Small intestine (tissue), 7 donors: ENCODE measurements at regions not wholly inside any gene's neighbourhood (a gene's known extent, or its start where the extent isn't known, plus 50 kb on each side); places are given as distances from the start of the nearest gene placed in this dataset.
"Not testable (repeated sequence)": the region's sequence is repeated elsewhere in the genome, so short reads cannot be mapped to it uniquely, and the experiment has no call there.

Experiments
- DNase-seq, 2 donors: peaks; one replicate each; pipeline versions ENCODE4 v3.0.0 to v3.0.0-alpha.2; 2013
- FAIRE-seq: peaks from 2 replicates; lab custom pipeline; 2012; peaks lifted over from hg19 to GRCh38; lab: Jason Lieb, UNC
- H3K27ac ChIP-seq, 3 donors: one replicate each; pipeline ENCODE4 v1.5.1; 2013; ENCODE audit warnings: low read length in 2 of 3, mild to moderate bottlenecking in 2 of 3, control low read depth in 1 of 3, inconsistent platforms in 1 of 3, low read depth in 1 of 3, moderate library complexity in 1 of 3
- H3K27me3 ChIP-seq, 3 donors: one replicate each; pipeline ENCODE4 v1.6.1; 2013; ENCODE audit warnings: low read length in 3 of 3, inconsistent platforms in 1 of 3; ENCODE audit not compliant: control insufficient read depth in 3 of 3, insufficient read depth in 3 of 3
- H3K36me3 ChIP-seq, 3 donors: one replicate each; pipeline ENCODE4 v1.6.1; 2013; ENCODE audit warnings: low read length in 3 of 3, inconsistent platforms in 1 of 3, low read depth in 1 of 3, mild to moderate bottlenecking in 1 of 3, moderate library complexity in 1 of 3; ENCODE audit not compliant: control insufficient read depth in 3 of 3, insufficient read depth in 2 of 3
- H3K4me1 ChIP-seq, 3 donors: one replicate each; pipeline ENCODE4 v1.6.1; 2013; ENCODE audit warnings: low read length in 2 of 3, inconsistent platforms in 1 of 3, low read depth in 1 of 3, mild to moderate bottlenecking in 1 of 3, moderate library complexity in 1 of 3; ENCODE audit not compliant: control insufficient read depth in 3 of 3, insufficient read depth in 2 of 3
- H3K4me3 ChIP-seq, 3 donors: one replicate each; pipeline ENCODE4 v1.5.1; 2013; ENCODE audit warnings: low read length in 3 of 3, control low read depth in 1 of 3, inconsistent platforms in 1 of 3, low read depth in 1 of 3, mild to moderate bottlenecking in 1 of 3, moderate library complexity in 1 of 3
- H3K9me3 ChIP-seq, 2 donors: one replicate each; pipeline ENCODE4 v1.6.1; 2013; ENCODE audit warnings: low read depth in 1 of 2, low read length in 1 of 2; ENCODE audit not compliant: control insufficient read depth in 2 of 2, insufficient read depth in 1 of 2
- WGBS, 3 donors: extraction: QIAGEN DNeasy Blood & Tissue Kit; methylation state at CpG; one replicate each; pipeline ENCODE4 v1.1.7; 2013; 5-methylcytosine and 5-hydroxymethylcytosine counted together
- donor health status: healthy with polysubstance abuse.
- donor health status: control.
- donor health status: control.
- donor health status: Bipolar disorder and iron deficiency.
- donor health status: healthy.

DNA sequence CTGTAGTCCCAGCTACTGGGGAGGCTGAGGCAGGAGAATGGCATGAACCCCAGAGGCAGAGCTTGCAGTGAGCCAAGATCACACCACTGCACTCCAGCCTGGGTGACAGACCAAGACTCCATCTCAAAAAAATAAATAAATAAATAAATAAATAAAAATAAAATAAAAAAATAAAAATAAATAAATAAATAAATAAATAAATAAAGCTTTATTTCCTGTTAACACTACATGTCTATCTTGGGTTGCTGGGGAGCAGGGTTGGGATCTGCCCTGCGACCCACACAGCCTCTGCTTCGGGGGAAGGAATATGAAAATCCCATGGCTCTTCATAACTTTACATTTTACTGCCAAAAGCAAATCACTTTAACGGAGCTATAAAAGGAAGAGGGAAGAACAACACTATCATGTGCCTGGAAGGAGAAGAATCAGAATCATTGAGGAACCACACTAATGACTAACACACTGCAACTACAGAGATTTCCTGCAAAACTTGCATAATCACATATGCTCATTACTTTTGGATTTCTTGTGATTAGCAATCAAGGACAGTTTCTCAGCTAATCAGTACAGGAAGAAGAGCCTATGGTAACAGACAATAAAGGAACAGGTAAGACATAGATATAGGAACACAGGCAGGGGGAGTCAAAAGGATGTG, 72.8 kb upstream of the CD55 start:
- FAIRE-seq (no peak), DNase-seq (no peak)
- H3K27ac ChIP-seq = no peak overlapping the region
- H3K4me1 ChIP-seq = no peaks in the 10 kb centered on the region
- H3K4me3 ChIP-seq = no peak overlapping the region
- 53 to 59% (median 55%) methylated on average over 3 of the region's 3 CpGs for WGBS, 3 donors
- H3K36me3 ChIP-seq = no peaks in the 10 kb centered on the region
- no peaks in the 10 kb centered on the region for H3K27me3 ChIP-seq
- H3K9me3 ChIP-seq = no peaks in the 10 kb centered on the region

GRCh38 chr1:207250431-207250830, 71.0 kb upstream of the CD55 start:
- H3K4me3 ChIP-seq = no peak overlapping the region

GRCh38 chr1:207251066-207251465, 70.4 kb upstream of the CD55 start:
- Histone ChIP-seq H3K4me1 (no peaks in the 10 kb centered on the region), H3K27ac (no peak overlapping the region), H3K27me3 (no peaks in the 10 kb centered on the region), H3K9me3 (peaks cover 0 to 13% of the 10 kb centered on the region in 2 donors), H3K4me3 (no peak overlapping the region), H3K36me3 (no peaks in the 10 kb centered on the region)
- FAIRE-seq = no peak
- 93 to 100% (median 98%) methylated on average over 1 of the region's 1 CpG for WGBS, 3 donors
- DNase-seq = no peak

More at GRCh38 chr1:207250431-207250830, 71.0 kb upstream of the CD55 start:
- Histone ChIP-seq H3K9me3 (peaks cover 0 to 9% of the 10 kb centered on the region in 2 donors), H3K27ac (no peak overlapping the region), H3K36me3 (no peaks in the 10 kb centered on the region), H3K27me3 (no peaks in the 10 kb centered on the region), H3K4me1 (no peaks in the 10 kb centered on the region)
- FAIRE-seq (no peak), DNase-seq (no peak)

DNA sequence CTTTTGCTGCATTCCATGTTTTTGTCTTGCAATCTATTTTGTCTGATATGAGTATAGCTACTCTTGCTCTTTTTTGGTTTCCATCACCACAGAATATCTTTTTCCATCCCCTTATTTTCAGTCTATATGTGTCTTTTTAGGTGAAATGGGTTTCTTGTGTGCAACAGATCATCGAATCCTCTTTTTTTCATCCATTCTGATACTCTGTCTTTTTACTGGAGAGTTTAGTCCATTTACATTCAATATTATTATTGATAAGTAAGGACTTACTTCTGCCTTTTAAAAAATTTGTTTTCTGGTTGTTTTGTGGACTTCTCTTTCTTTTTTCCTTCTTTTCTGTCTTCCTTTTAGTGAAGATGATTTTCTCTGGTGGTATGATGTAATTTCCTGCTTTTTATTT, 64.6 kb upstream of the CD55 start:
- DNase-seq (no peak), FAIRE-seq (no peak)
- Histone ChIP-seq H3K4me1 (peaks cover 0 to 3% (median 0%) of the 10 kb centered on the region in 3 donors), H3K27me3 (no peaks in the 10 kb centered on the region), H3K27ac (no peak overlapping the region), H3K36me3 (no peaks in the 10 kb centered on the region), H3K9me3 (peaks cover 0 to 13% of the 10 kb centered on the region in 2 donors), H3K4me3 (no peak overlapping the region)
- WGBS, 3 donors = 89 to 98% (median 95%) methylated on average over 1 of the region's 1 CpG

- H3K27ac ChIP-seq = no peak overlapping the region
- DNase-seq (peak; percentile 70 to 80), FAIRE-seq (no peak)
- H3K27me3 ChIP-seq = no peaks in the 10 kb centered on the region
- H3K9me3 ChIP-seq = peaks cover 0 to 12% of the 10 kb centered on the region in 2 donors
- peaks cover 0 to 3% (median 0%) of the 10 kb centered on the region in 3 donors for H3K4me1 ChIP-seq
- H3K4me3 ChIP-seq = no peak overlapping the region
- no peaks in the 10 kb centered on the region for H3K36me3 ChIP-seq
Observed at GRCh38 chr1:207259391-207259790, 62.1 kb upstream of the CD55 start.

- Histone ChIP-seq H3K27me3 (no peaks in the 10 kb centered on the region), H3K9me3 (no peaks in the 10 kb centered on the region), H3K4me3 (no peak overlapping the region), H3K4me1 (peaks cover 0 to 3% (median 0%) of the 10 kb centered on the region in 3 donors), H3K36me3 (no peaks in the 10 kb centered on the region), H3K27ac (no peak overlapping the region)
- FAIRE-seq = peak; percentile 10
- no peak for DNase-seq
Observed at GRCh38 chr1:207261971-207262370, 59.5 kb upstream of the CD55 start.

- not testable (repeated sequence) for H3K9me3 ChIP-seq, H3K27ac ChIP-seq, H3K4me1 ChIP-seq, H3K36me3 ChIP-seq, H3K4me3 ChIP-seq, FAIRE-seq, H3K27me3 ChIP-seq, DNase-seq
- 93 to 96% (median 96%) methylated on average over 3 of the region's 3 CpGs for WGBS, 3 donors
Observed at GRCh38 chr1:207262891-207263290, 58.6 kb upstream of the CD55 start.

- DNase-seq (peak; percentile 23 to 39), FAIRE-seq (no peak)
- 43 to 69% (median 63%) methylated on average over 3 of the region's 3 CpGs for WGBS, 3 donors
- Histone ChIP-seq H3K27me3 (no peaks in the 10 kb centered on the region), H3K27ac (no peak overlapping the region), H3K9me3 (no peaks in the 10 kb centered on the region), H3K4me1 (no peaks in the 10 kb centered on the region), H3K4me3 (no peak overlapping the region), H3K36me3 (no peaks in the 10 kb centered on the region)
Observed at GRCh38 chr1:207264663-207265252, 56.7 kb upstream of the CD55 start.

DNA sequence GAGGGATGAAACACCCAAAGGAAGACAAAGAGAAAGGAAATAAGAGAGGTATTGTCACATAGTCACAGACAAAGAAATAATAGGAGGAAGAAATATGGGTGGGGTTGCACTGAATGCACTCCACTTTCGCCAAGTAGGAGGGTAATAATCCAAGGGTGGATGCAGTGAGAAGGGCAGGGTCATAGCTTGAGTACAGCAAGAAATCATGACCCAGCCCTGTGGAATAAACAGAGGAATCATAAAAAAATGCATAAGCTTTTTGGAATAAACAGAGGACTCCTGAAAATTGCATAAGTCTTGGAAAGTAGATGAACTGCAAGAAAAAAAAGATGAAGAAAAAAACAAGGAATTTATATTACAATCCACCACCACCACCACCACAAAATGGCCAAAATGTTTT, 53.1 kb upstream of the CD55 start:
- DNase-seq (peak in 1 of 2 donors; percentile 44), FAIRE-seq (no peak)
- no peaks in the 10 kb centered on the region for H3K27me3 ChIP-seq
- WGBS, 3 donors = 20 to 60% (median 39%) methylated on average over 1 of the region's 1 CpG
- H3K27ac ChIP-seq = no peak overlapping the region
- no peaks in the 10 kb centered on the region for H3K36me3 ChIP-seq
- no peak overlapping the region for H3K4me3 ChIP-seq
- H3K9me3 ChIP-seq = no peaks in the 10 kb centered on the region
- H3K4me1 ChIP-seq = no peaks in the 10 kb centered on the region
